Activated effector memory CD4-positive, alpha-beta T cell treated with anti-CD3 and anti-CD28 coated beads, Interleukin-2, amount 50 U/mL, for 16 hours (primary cell): ENCODE measurements at regions not wholly inside any gene's neighbourhood (a gene's known extent, or its start where the extent isn't known, plus 50 kb on each side); places are given as distances from the start of the nearest gene placed in this dataset.

Experiments used
- DNase-seq: peaks from one replicate; pipeline ENCODE4 v3.0.0-alpha.2; 2020

DNA sequence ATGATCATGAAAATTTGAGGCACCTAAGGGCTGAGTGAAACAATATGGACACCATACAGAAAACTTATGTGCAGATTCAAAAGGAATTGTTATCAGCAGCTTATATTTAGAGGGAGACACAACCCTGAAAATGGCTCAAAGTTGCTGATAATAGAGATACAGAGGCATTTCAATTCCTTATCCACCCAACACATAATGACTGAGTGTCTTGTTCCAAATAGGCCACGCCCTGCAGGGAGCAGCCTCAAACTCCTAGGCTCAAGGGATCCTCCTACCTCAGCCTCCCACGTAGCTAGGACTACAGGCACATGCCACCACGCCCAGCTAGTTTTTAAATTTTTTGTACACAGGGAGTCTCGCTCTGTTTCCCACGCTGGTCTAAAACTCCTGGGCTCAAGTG, 79.0 kb downstream of the LBH start:
- no peak for DNase-seq

DNA sequence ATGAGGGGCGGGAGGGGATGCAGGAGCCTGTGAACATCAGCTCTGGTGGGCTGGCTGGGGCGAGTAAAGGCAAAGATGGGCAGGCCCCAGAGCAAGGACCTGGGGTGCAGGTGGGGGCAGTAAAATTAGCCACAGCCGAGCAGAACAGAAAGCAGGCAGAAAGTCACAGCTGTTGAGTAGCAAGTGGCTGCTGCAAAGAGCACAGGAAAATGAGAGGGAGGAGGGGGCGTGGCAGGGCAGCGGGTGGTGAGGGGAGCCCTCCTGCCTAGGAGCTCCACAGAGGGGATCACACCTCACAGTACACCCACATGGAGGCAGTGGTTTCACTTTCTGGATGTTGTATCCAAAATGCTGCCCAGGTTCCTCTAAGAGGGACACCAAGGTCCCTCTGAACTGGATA, 79.6 kb downstream of the LBH start:
- no peak for DNase-seq

DNA sequence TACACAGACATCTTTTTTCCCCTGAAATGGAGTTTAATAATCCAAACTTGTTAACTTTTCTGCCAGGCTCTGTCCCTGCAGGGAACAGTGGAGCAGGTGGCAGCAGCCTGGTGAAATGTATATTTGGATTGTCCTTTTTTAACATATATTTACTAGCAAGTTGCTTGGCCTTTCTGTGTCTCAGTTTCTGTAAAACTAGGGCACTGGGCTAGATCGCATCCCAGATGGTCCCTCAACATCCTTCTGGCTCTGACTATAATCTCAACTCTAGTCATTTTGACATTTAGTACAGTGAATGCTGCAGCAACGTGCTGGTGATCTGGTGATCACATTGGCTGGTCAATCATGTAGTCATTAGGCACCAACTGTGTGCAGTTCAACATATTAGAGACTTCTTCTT, 80.4 kb downstream of the LBH start:
- DNase-seq = no peak

DNA sequence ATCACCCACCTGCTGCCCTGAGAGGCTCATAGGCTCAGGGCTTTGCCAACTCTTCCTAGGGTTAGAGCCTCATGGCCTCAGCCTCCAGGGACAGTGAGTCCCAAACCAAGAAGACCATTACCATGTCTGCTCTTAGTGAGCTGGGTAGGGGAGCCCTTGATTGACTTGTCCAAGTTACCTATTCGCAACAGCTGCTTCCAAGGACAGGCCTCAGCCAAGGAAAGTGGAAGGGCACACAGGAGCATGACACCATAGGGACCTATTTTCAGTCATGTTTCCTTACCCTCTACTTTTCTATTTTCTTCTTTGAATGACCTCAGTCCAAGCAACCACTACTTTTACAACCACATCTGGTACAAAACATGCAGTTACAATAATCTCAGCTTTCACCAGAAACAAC, 81.6 kb downstream of the LBH start:
- no peak for DNase-seq

DNA sequence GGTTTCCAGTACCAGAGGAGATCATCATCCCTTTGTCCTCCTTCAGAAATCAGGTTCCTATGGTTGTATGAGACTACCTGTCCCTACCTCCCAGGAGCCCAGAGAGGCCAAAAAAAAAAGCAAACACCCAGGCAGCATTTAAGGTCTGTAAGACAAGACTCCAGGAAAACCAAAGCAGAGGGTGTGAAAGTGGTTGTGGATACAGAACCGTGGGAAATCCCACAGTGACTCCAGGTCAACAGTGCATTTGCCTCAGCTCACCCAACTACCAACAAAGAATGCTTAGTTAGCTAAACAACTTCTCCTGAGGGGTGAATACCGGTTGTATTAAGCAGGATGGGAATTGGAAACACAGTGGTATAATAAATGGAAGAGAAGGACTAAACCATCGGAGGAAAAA, 83.6 kb downstream of the LBH start:
- no peak for DNase-seq

DNA sequence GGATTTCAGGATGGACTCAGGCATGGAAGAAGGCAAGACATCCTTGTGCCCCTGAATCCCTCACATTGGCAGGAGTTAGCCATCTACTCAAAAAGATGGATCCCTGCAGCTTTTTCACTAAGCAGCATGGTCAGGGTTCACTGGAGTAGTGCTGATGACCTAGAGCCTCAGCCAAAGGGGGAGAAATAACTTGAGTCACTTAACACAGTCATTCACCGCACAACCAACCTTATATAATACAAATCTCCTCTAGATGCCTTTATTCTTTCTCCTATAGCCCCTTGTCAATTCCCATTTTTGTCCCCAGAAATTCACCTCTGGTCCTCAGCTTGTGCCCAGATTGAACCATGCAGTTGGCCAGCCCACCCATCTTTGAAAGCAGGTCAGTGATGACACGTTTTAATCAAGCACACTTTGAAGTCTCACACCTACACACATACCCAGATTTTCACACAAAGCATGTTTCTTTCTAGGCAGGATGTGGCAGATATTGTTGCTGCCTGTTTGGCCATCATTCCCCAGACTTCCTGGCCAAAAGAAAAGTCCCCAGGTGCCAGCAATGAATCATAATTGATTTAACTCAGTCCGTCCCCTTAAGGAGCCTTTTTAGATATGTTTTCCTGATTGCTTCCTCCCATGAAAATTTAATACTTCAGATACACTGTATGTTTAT, 84.2 kb downstream of the LBH start:
- DNase-seq = no peak

DNA sequence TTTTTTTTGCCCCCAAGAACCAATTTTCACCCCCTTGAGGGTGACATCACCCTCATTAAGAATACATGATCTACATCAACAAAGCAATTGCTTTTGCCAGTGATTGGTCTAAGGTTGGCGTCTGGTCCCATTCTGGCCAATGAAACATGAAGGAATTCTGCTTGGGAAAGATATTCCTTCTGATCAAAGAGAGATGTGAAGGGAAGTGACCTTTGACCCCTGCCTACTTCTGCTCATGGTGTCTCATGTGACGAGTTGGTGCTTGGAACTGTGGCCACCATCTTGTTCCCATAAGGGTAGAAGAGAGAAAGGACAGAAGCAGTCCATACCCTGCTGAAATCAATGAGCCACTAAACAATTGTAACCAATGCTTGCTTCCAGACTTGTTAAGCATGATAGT, 85.1 kb downstream of the LBH start:
- DNase-seq = no peak

DNA sequence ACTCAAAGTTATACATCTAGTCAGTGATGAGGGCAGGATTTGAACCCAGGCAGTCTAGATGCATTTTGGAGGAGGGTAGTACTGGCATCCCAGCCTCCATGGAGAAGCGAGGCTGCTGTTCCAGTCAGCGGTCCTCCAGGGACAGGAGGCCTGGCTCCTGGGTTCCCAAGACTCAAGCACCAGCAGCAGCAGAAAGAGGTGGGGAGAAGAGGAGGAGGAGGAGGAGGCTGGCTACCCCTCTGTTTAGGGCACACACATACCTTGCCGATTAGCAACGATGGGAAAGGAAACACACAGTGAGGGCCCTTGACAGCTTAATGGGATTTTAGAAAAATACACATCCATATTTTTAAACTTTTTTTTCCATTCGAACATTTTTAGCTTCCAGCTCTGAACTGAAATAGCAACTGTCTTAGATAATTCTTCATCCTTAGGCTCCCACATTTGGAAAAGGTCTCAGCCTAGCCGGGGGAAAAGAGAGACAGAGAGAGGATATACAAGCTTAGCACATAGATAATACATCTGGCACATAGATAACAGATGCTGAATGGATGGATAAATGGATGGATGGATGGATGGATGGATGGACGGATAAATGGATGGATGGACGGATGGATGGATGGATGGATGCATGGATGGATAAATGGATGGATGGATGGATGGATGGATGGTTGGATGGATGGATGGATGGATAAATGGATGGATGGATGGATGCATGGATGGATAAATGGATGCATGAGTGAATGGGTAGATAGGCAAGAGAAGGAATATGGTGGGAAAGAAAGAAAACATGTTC, 87.9 kb downstream of the LBH start:
- no peak for DNase-seq

DNA sequence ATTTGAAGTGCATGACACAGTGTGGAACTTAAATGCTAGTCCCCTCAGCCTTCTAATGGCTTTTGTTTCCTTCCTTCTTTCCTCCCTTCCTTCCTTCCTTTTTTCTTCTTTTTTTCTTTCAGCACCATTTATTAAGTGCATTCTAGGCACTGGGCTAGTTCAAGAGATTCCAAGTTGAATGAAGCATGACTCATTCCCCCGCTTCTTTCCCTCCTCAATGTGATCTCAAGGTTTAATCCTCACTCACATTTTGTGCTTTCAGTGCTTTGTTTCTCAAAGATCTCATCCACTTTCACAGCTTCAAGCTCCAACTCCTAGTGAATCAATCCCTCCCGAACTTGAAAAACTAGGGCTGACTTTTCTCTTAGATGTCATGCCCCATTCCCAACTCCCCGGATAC, 90.1 kb downstream of the LBH start:
- no peak for DNase-seq

DNA sequence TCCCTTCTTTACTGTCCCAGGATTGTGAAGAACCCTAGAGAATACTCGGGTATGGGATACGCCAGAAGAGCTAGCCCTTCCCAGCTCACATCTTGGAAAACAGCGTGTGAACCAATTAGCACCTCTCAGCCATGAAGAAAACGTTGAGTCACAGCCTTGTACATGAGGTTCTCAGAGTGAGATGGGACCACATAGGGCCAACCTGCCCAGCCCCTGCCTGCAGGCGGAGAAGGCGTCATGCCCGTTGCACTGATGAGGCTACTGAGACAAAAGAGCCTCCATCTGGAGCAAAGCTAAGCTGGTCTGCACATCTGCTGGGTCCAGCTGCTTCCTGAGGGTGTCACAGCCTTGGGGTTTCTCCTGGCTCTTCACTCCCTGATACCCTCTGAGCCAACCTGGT, 92.2 kb downstream of the LBH start:
- no peak for DNase-seq

DNA sequence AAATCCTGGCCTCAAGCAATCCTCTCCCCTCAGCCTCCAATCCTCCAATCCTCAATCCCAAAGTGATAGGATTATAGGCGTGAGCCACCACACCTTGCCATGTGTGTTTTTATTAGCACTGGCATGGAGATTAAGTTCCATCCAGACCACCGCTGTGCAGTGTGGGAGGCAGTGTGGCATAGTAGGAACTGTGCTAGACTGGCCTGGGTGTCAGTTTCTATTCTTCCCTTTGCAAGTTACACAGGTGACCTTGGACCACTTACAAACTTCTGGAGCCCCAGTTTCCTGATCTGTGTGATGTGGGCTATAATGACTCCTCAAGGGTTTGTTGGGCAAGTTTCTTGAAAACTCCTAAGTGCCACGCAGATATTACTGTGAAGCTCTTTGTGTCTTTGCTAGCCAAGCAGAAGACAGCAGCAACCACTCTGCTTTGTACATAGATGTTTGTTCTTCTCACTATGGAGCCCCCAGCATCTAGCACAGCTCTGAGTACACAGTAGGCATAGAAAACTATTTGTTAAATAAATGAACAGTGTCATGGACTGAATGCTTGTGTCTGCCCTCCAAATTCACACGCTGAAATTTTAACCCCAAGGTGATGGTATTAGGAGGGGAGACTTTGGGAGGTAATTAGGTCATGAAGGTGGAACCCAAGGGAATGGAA, 93.0 kb downstream of the LBH start:
- DNase-seq = no peak

DNA sequence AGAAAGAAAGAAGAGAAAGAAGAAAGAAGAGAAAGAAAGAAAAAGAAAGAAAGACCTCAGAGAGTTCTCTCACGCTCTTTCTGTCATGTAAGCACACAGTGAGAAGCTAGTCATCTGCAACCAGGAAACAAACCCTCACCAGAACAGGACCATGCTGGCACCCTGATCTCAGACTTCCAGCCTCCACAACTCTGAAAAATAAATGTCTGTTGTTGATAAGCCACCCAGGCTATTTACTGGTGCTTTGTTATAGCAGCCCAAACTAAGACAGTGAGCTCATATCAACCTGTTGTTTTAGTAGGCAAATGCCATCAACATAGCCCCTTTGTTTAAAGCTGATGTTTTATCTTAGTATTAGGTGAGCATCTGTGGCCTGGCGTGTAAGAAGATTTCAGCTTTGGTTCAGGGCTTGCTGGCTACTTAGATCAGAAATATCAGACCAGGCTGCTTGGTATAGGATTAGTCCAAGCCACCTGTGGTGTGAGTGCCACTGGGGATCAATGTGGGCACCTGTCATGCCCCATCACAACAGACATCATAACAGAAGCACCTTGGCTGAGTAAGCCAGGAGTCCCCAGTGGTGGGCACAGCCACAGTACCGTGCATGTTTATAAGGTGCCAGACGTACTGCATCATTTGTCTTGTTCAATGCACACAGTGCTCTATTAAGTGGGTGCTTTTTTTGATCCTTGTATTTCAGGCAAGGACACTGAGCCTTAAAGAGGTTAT, 94.4 kb downstream of the LBH start:
- no peak for DNase-seq

DNA sequence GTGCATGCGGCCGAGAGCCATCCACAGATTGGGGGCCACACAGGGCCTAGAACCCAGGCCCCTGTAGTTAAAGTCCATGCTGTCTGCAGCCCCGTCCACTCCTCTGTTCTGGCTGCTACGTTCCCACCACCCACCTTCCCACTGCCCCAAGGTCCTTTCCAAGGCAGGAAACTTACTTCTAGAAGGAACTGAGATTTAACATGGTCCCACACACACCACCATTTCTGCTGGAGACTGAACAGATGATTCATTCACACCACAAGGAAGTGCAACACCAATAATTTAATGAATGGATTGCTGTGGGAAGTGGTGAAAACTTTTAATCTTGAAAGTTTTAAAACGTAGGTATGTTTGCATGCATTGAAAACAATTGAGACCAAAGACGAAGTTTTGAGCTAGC, 95.2 kb downstream of the LBH start:
- no peak for DNase-seq

DNA sequence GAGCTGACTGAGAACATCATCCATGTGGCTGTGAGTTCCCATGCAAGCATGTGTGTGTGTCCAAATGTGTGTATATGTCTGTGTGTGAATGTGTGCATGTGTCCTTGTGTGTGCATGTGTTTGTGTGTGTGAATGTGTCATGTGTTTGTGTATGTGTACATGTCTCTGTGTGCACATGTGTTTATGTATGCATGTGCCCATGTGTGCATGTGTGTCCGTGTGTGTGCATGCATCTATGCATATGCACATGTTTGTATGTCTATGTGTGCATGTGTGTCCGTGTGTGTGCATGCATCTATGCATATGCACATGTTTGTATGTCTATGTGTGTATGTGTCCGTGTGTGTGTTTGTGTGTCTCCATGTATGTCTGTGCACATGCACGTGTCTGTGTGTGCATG, 99.7 kb downstream of the LBH start:
- no peak for DNase-seq

DNA sequence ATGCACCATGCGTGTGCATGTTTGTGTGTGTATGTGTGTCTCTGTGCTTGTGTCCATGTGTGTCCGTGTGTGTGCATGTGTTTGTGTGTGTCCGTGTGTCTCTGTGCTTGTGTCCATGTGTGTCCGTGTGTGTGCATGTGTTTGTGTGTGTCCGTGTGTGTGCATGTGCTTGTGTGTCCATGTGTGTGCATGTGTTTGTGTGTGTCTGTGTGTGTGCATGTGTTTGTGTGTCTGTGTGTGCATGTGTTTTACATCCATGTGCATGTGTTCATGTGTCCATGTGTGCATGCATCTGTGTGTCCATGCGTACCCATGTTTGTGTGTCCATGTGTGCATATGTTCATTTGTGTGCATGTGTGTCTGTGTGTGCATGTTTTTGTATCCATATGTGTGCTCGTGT, 100.5 kb downstream of the LBH start:
- DNase-seq = no peak

DNA sequence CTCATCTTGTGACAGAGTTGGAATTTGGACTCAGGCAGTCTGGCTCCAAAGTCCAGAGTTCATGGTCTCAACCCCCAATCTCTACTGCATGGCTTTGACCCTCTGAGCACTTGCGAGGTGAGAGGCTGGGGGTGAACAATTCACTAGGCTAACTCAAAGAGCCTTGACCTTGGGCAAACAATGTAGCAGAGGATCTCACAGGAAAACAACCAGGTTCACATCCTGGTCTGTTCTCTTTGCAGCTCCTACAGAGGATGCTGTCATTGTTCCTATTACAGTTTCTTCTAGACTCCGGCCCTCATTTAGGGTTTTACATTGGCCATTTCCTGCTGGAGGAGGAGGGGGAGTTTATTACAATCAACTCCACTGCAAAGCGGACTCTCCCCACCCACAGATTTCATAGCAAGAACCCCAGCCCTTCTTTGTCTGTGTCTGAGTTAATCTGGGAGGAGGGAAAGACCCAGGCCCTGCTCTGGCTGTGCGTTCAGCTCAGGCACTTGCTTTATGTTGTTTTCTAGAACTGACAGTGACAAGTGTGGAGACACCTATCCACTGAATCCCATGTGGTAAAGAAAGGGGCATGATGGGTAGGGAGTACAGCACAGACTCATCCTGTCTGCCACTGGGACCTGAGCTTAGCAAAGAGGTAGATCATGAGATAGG, 101.6 kb downstream of the LBH start:
- peak; percentile 73 for DNase-seq

DNA sequence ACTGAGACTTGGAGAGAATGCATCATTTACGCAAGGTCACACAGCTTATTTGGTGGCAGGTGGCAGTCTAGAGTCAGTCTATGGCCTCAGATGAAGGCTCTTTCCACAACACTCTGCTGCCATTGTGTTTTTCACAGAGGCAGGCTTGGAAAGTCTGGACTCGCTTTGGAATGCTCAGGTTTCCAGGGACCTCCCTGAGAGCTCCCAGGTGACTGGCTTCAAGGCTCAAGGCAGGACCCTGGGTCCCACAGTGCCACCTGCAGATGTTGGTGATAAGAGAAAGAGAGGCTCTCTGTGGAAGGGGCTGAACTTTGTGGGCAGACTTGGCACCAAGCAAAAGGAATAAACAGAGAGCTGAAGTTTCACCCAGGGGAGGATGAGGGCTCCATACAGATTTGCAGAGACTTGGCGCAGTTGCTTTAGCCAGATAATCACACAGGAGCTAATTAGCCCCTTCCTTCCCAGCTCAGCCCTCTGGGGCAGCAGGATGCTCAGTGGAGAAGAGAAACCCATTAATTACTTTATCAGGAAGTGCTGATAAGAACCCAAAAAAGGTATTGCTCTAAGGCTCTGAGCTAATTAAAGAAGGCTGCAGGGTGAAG, 103.5 kb downstream of the LBH start:
- DNase-seq = no peak

DNA sequence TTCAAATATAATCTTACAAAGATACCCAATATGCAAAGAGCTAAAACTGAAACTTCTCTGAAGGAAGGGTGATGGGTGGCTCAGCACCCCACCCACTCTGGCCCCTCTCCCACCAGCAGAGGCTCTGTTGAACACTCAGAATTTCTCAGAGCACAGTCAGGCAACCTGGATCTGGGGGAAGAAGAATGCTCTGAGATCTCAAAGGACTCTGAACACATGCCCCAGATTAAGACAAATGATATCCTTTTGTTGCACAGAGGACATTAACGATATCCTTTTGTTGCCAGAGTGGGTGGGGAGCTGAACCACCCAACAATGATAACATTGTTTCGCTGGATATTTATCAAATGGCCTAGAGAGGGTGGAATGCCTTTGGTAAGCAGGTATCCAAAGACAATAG, 104.8 kb downstream of the LBH start:
- DNase-seq = no peak

DNA sequence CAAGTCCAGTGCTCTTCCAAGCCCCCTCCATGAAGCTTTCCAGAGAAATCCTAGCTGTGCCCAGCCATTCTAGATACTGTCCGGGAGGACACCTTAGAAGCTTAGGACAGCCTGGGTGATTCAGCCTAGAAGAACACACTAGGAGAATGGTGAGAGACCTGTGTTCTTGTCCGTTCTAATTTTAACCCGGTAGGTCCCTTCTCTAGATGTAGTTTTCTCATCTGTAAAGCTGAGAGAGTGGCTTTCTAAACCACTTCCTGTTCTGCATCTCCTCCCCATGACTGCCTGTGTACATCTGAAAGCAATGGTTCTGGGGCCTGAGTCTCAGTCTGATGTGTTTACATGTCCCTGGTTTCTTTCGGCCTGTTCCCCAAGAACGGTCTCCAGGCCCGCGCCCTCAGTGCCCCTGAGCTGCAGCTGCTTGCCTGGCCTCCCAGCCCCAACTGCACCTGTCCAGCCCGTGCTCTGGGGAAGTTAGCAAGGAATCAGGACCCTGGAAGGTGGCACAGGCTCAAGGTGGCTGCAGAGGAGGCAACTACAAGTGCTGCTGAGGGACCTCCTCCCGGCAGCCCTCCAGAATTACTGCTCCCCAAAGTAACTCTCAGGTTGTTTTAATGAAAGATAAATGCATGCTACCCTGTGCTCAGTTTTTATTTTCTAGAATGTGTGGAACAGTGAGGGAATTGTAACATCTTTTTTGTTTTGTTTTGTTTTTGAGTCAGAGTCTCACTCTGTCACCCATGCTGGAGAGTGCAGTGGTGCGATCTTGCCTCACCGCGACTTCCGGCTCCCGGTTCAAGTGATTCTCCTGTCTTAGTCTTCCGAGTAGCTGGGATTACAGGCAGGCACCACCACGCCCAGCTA, 105.9 kb downstream of the LBH start:
- peak; percentile 76 for DNase-seq

DNA sequence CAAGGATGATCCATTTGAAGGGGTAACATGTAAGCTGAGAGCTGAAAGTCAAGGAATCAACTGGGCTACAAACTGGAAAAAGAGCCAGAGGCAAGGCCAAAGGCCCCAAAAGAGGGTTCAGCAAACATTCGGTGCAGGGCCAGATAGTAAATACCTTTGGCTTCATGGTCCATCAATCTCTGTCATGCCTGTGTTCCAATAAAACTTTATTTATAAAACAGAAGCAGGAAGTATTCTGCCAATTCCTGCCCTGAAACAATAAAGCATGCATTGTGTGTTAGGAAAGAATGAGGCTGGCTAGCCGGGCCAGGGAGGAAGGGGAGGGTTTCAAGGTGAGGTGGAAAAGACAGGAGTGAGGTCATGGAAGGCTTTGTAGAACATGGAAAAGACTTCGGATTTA, 107.1 kb downstream of the LBH start:
- no peak for DNase-seq

DNA sequence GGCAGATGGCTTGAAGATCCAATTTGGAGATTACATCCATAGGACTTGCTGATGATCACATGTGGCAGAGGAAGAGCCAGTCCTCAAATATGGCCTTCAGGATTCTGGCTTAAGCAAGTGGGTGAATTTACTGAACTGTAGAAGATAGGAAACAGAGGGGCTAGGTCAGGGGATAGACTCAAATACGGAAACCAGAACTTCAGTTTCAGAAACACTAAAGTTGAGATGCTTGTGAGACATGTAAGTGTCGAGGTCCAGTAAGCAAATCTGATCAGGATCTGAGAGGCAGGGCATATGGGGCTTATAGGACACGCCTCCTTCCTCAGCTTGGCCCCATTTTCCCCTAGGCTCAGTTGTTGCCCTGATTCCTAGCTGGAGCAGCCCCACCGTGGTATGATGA, 107.7 kb downstream of the LBH start:
- no peak for DNase-seq
